ENCODE measurements at regions not wholly inside any gene's neighbourhood (a gene's known extent, or its start where the extent isn't known, plus 50 kb on each side); places are given as distances from the start of the nearest gene placed in this dataset.

DNA sequence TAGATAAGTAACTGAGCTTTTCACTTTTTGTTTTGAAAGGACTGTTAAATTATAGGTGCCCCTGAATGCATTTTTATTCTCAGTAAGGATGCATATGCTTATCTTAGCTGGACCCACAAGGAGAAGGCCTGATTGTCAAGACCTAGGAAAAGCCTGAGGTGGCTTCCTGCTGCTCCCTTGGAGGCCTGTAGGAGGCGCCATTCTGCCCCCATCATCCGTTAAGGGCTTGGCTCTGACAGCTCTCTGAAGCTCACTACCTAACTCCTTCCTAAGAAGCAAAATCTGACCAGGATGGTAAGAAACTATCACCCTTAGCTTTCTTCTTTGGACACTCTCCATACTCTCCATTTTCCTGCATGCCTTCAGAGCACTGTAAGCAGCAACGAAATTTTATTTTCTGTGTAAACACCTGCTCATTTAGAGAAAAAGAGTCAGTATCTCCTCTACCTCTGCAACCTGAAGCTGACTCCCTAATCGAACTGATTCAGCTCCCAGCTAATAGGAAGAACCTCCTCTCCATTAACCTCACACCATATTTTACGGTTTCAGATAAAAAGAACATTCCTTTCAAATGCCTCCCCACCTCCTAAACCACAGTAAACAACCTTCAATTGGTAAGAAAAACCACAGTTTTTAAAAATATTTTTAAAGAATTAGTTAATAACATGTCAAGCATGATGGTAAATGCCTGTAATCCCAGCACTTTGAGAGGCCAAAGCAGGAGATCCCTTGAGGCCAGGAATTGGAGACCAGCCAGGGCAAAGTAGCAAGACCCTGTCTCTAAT is 73.4 kb upstream of the EDNRA start:
- no peaks in the 10 kb centered on the region for H3K4me1 Mint-ChIP-seq
- no peak overlapping the region for H3K4me3 Mint-ChIP-seq
- H3K9me3 Mint-ChIP-seq: peaks cover 5% of the 10 kb centered on the region
- H3K27ac Mint-ChIP-seq (ENCODE audit: unreplicated experiment): no peak overlapping the region
- H3K36me3 Mint-ChIP-seq (ENCODE audit: low read depth): no peaks in the 10 kb centered on the region
- no peaks in the 10 kb centered on the region for H3K27me3 Mint-ChIP-seq (ENCODE audit: low read depth)
- DNase-seq (ENCODE audit: low read depth, low spot score): no peak
- TF ChIP-seq, protein P1, sequence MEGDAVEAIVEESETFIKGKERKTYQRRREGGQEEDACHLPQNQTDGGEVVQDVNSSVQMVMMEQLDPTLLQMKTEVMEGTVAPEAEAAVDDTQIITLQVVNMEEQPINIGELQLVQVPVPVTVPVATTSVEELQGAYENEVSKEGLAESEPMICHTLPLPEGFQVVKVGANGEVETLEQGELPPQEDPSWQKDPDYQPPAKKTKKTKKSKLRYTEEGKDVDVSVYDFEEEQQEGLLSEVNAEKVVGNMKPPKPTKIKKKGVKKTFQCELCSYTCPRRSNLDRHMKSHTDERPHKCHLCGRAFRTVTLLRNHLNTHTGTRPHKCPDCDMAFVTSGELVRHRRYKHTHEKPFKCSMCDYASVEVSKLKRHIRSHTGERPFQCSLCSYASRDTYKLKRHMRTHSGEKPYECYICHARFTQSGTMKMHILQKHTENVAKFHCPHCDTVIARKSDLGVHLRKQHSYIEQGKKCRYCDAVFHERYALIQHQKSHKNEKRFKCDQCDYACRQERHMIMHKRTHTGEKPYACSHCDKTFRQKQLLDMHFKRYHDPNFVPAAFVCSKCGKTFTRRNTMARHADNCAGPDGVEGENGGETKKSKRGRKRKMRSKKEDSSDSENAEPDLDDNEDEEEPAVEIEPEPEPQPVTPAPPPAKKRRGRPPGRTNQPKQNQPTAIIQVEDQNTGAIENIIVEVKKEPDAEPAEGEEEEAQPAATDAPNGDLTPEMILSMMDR (conservative IDR thresholded peaks at IDR 0.05): peak; percentile 46

DNA sequence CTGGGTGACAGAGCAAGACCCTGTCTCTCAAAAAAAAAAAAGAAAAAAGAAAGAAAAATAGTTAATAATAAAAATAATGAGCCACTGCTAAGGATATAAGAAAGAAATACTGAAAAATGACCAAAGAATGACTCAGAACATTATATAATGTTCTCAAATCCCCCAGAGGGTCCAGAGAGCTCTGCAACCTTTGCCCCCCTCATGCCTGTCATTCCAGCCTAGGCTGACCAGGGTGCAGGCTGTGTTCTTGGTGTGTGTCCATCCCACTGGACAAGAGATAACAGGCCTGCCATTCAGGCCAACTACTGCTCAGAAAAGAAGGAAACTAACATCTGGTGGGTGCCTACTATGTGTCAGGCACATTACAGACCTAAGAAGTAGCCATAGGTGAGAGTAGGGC is 72.7 kb upstream of the EDNRA start:
- H3K36me3 Mint-ChIP-seq (ENCODE audit: low read depth): no peaks in the 10 kb centered on the region
- TF ChIP-seq, protein P1 (conservative IDR thresholded peaks at IDR 0.05): no peak
- no peak overlapping the region for H3K27ac Mint-ChIP-seq (ENCODE audit: unreplicated experiment)
- no peaks in the 10 kb centered on the region for H3K4me1 Mint-ChIP-seq
- no peaks in the 10 kb centered on the region for H3K27me3 Mint-ChIP-seq (ENCODE audit: low read depth)
- no peak overlapping the region for H3K4me3 Mint-ChIP-seq
- H3K9me3 Mint-ChIP-seq: peaks cover 8% of the 10 kb centered on the region
- no peak for DNase-seq (ENCODE audit: low read depth, low spot score)

DNA sequence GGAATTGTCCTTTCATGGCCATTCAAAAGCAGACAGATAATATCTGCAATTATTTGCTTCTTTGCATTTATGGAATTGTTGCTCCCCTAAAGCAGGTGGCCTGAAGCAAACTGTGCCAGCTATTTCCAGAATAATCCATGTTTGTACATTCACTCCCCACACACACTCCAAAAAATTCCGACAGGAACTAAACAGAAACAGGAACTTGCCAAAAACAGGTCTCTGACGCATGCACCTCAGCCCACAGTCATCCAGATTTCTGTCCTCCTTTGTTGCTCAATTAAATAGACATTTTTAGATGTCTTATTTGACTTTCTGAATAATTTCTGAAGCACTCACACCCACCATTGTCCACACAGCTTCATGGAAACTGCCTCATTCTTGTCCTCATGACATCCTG is 71.5 kb upstream of the EDNRA start:
- H3K4me3 Mint-ChIP-seq: no peak overlapping the region
- TF ChIP-seq, protein P1 (conservative IDR thresholded peaks at IDR 0.05): no peak
- no peak overlapping the region for H3K27ac Mint-ChIP-seq (ENCODE audit: unreplicated experiment)
- H3K36me3 Mint-ChIP-seq (ENCODE audit: low read depth): no peaks in the 10 kb centered on the region
- H3K27me3 Mint-ChIP-seq (ENCODE audit: low read depth): no peaks in the 10 kb centered on the region
- H3K9me3 Mint-ChIP-seq: peaks cover 8% of the 10 kb centered on the region
- DNase-seq (ENCODE audit: low read depth, low spot score): no peak
- no peaks in the 10 kb centered on the region for H3K4me1 Mint-ChIP-seq

DNA sequence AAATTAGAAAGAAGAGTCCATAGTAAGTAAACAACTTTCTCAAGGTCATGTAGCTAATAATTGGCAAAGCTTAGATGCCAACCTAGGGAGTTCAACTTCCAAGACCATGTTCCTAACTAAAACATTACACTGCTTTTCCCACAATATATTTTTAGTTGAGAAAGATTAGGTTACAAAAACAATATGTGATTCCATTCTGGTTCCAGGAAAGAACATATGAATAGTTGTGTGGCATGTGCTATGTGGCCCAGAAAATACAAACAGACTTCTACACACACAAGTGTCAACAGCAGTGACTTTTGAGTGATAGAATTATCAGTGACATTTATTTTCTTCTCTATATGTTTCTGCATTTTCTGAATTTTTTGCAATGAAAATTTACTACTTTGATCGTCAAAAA is 62.7 kb upstream of the EDNRA start:
- Mint-ChIP-seq H3K36me3 (ENCODE audit: low read depth) (no peaks in the 10 kb centered on the region), H3K27me3 (ENCODE audit: low read depth) (no peaks in the 10 kb centered on the region), H3K4me1 (no peaks in the 10 kb centered on the region), H3K4me3 (no peak overlapping the region), H3K9me3 (peaks cover 2% of the 10 kb centered on the region), H3K27ac (ENCODE audit: unreplicated experiment) (no peak overlapping the region)
- TF ChIP-seq, protein P1 (conservative IDR thresholded peaks at IDR 0.05): no peak
- no peak for DNase-seq (ENCODE audit: low read depth, low spot score)

DNA sequence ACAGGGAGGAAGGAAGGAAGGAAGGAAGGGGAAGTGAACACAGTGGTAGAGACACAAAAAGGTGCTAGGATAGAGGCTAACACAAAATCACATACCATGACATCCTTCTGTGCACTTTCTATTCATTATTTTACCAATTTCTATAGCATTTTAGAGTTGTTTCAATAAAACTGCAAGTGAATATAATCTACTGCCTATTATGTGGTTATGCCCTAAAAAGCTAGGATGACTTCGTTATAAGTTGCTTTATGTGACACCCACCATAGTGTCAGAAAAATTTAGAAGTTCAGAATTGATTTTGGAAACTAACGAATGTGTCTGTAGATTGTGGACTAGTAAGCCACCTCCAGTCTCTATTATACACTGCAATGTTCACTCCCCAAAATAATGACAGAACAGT is 59.4 kb upstream of the EDNRA start:
- Mint-ChIP-seq H3K4me1 (no peaks in the 10 kb centered on the region), H3K4me3 (no peak overlapping the region), H3K36me3 (ENCODE audit: low read depth) (no peaks in the 10 kb centered on the region), H3K27ac (ENCODE audit: unreplicated experiment) (no peak overlapping the region), H3K9me3 (no peaks in the 10 kb centered on the region), H3K27me3 (ENCODE audit: low read depth) (no peaks in the 10 kb centered on the region)
- TF ChIP-seq, protein P1 (conservative IDR thresholded peaks at IDR 0.05): no peak
- DNase-seq (ENCODE audit: low read depth, low spot score): no peak
